Osteocyte (in vitro differentiated cells): ENCODE measurements at regions not wholly inside any gene's neighbourhood (a gene's known extent, or its start where the extent isn't known, plus 50 kb on each side); places are given as distances from the start of the nearest gene placed in this dataset.

Source experiments
- DNase-seq: peaks from one replicate; pipeline ENCODE4 v3.0.0; 2021; ENCODE audit warnings: mixed read lengths; ENCODE audit not compliant: unreplicated experiment; ENCODE audit errors: extremely low spot score
- H3K27ac Mint-ChIP-seq: one replicate; pipeline ENCODE4 v1.8.0; 2021; ENCODE audit warnings: mild to moderate bottlenecking, mixed read lengths; ENCODE audit not compliant: unreplicated experiment
- H3K27me3 Mint-ChIP-seq: one replicate; pipeline ENCODE4 v1.8.0; 2021; ENCODE audit warnings: mixed read lengths; ENCODE audit not compliant: unreplicated experiment
- H3K36me3 Mint-ChIP-seq: one replicate; pipeline ENCODE4 v1.8.0; 2021; ENCODE audit warnings: mixed read lengths; ENCODE audit not compliant: unreplicated experiment
- H3K4me1 Mint-ChIP-seq: one replicate; pipeline ENCODE4 v1.8.0; 2021; ENCODE audit warnings: mixed read lengths; ENCODE audit not compliant: unreplicated experiment
- H3K4me3 Mint-ChIP-seq: one replicate; pipeline ENCODE4 v1.8.0; 2021; ENCODE audit warnings: mild to moderate bottlenecking, moderate library complexity, mixed read lengths; ENCODE audit not compliant: unreplicated experiment
- H3K9me3 Mint-ChIP-seq: one replicate; pipeline ENCODE4 v1.8.0; 2021; ENCODE audit warnings: mixed read lengths; ENCODE audit not compliant: unreplicated experiment
- CTCF ChIP-seq: fragments of 200-600 bp; sonication (generic); IDR thresholded peaks from 2 replicates; pipeline ENCODE4 v1.5.0; 2021; ENCODE audit warnings: antibody characterized with exemption, mild to moderate bottlenecking, moderate library complexity

GRCh38 chr2:12498286-12498685 lies 218.4 kb upstream of the TRIB2 start:
- no peak for DNase-seq
- no peaks in the 10 kb centered on the region for H3K9me3 Mint-ChIP-seq
- TF ChIP-seq CTCF = peak; percentile 17
- H3K4me3 Mint-ChIP-seq = no peak overlapping the region
- peaks cover 6% of the 10 kb centered on the region for H3K4me1 Mint-ChIP-seq
- no peaks in the 10 kb centered on the region for H3K27me3 Mint-ChIP-seq
- H3K36me3 Mint-ChIP-seq = no peaks in the 10 kb centered on the region
- H3K27ac Mint-ChIP-seq = peak overlapping the region; percentile 11

- no peaks in the 10 kb centered on the region for H3K36me3 Mint-ChIP-seq
- H3K4me1 Mint-ChIP-seq = peaks cover 6% of the 10 kb centered on the region
- peak overlapping the region; percentile 11 for H3K27ac Mint-ChIP-seq
- no peak overlapping the region for H3K4me3 Mint-ChIP-seq
- DNase-seq = no peak
- no peaks in the 10 kb centered on the region for H3K9me3 Mint-ChIP-seq
- no peak for TF ChIP-seq CTCF
- no peaks in the 10 kb centered on the region for H3K27me3 Mint-ChIP-seq
Measured at GRCh38 chr2:12498704-12499103, 218.0 kb upstream of the TRIB2 start.

GRCh38 chr2:12500899-12501298 lies 215.8 kb upstream of the TRIB2 start:
- no peak for DNase-seq
- H3K27me3 Mint-ChIP-seq = no peaks in the 10 kb centered on the region
- peaks cover 17% of the 10 kb centered on the region for H3K4me1 Mint-ChIP-seq
- no peaks in the 10 kb centered on the region for H3K36me3 Mint-ChIP-seq
- H3K9me3 Mint-ChIP-seq = peaks cover 6% of the 10 kb centered on the region
- no peak for TF ChIP-seq CTCF
- no peak overlapping the region for H3K4me3 Mint-ChIP-seq
- H3K27ac Mint-ChIP-seq = no peak overlapping the region

GRCh38 chr2:12501469-12502158 lies 215.1 kb upstream of the TRIB2 start:
- no peak overlapping the region for H3K27ac Mint-ChIP-seq
- H3K36me3 Mint-ChIP-seq = no peaks in the 10 kb centered on the region
- H3K27me3 Mint-ChIP-seq = no peaks in the 10 kb centered on the region
- no peak for TF ChIP-seq CTCF
- peaks cover 18% of the 10 kb centered on the region for H3K4me1 Mint-ChIP-seq
- DNase-seq = no peak
- H3K4me3 Mint-ChIP-seq = no peak overlapping the region
- peaks cover 6% of the 10 kb centered on the region for H3K9me3 Mint-ChIP-seq

GRCh38 chr2:12502759-12503158 lies 214.0 kb upstream of the TRIB2 start:
- no peak for DNase-seq
- Mint-ChIP-seq H3K27ac (no peak overlapping the region), H3K36me3 (no peaks in the 10 kb centered on the region), H3K9me3 (peaks cover 6% of the 10 kb centered on the region), H3K4me1 (peaks cover 20% of the 10 kb centered on the region), H3K27me3 (no peaks in the 10 kb centered on the region), H3K4me3 (no peak overlapping the region)
- no peak for TF ChIP-seq CTCF
